H1 (cell line): ENCODE measurements at regions not wholly inside any gene's neighbourhood (a gene's known extent, or its start where the extent isn't known, plus 50 kb on each side); places are given as distances from the start of the nearest gene placed in this dataset.

Experiments
- EZH2 ChIP-seq: fragments of 200-600 bp; sonication (generic); IDR thresholded peaks from 2 replicates; pipeline ENCODE4 v1.7.1; 2012; ENCODE audit warnings: low read depth, mild to moderate bottlenecking, moderate library complexity, low read length, inconsistent platforms; ENCODE audit not compliant: severe bottlenecking
- GTF2F1 ChIP-seq: IDR thresholded peaks from 2 replicates; pipeline ENCODE4 v1.6.1; 2012; ENCODE audit warnings: low read depth, low read length, improper control_type of control experiment, borderline replicate concordance
- SIX5 ChIP-seq: IDR thresholded peaks from 2 replicates; pipeline ENCODE4 v1.6.1; 2011; ENCODE audit warnings: mild to moderate bottlenecking, low read depth, low read length
- SUZ12 ChIP-seq: fragments of 200-600 bp; sonication (generic); IDR thresholded peaks from 2 replicates; pipeline ENCODE4 v1.6.1; 2012; ENCODE audit warnings: mild to moderate bottlenecking, inconsistent platforms, low read length, moderate library complexity, mixed read lengths
- TAF7 ChIP-seq: optimal IDR thresholded peaks from 2 replicates; pipeline ENCODE3; 2011; ENCODE audit warnings: low read depth, mild to moderate bottlenecking, inconsistent platforms, low read length, moderate library complexity, borderline replicate concordance
- TF ChIP-seq, protein P1 (sequence below): fragments of 300-600 bp; sonication (generic); IDR thresholded peaks from 2 replicates; pipeline ENCODE4 v1.7.1; 2012; ENCODE audit warnings: low read length, moderate library complexity, mild to moderate bottlenecking, inconsistent platforms; ENCODE audit not compliant: insufficient replicate concordance
- TF ChIP-seq, protein P2 (sequence below): IDR thresholded peaks from 2 replicates; pipeline ENCODE4 v1.6.1; 2012; ENCODE audit warnings: inconsistent platforms
- TF ChIP-seq, protein P3 (sequence below): IDR thresholded peaks from 2 replicates; pipeline ENCODE4 v1.6.1; 2011; ENCODE audit warnings: low read depth, mild to moderate bottlenecking, low read length; ENCODE audit not compliant: insufficient read depth

DNA sequence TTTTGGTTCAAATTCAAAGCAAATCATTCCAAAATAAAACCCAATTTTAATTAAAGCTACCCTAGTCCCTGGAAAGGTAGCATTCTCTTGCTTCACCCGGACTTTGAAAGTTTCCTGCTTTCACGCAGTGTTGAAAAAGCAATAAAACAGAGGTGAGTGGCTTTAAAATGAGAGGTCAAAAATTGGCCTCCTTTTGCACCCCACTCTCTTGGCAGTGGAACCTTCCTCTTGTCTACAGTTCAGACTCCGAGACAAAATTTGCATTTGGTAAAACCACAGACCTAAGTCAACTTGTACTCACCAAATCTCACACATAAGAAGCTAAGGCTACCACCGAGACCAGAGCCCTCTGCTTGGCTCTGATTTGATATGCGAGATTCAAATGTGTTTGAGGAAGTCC is 252.7 kb downstream of the TTLL7 start (continued):
- TF ChIP-seq, protein P1, sequence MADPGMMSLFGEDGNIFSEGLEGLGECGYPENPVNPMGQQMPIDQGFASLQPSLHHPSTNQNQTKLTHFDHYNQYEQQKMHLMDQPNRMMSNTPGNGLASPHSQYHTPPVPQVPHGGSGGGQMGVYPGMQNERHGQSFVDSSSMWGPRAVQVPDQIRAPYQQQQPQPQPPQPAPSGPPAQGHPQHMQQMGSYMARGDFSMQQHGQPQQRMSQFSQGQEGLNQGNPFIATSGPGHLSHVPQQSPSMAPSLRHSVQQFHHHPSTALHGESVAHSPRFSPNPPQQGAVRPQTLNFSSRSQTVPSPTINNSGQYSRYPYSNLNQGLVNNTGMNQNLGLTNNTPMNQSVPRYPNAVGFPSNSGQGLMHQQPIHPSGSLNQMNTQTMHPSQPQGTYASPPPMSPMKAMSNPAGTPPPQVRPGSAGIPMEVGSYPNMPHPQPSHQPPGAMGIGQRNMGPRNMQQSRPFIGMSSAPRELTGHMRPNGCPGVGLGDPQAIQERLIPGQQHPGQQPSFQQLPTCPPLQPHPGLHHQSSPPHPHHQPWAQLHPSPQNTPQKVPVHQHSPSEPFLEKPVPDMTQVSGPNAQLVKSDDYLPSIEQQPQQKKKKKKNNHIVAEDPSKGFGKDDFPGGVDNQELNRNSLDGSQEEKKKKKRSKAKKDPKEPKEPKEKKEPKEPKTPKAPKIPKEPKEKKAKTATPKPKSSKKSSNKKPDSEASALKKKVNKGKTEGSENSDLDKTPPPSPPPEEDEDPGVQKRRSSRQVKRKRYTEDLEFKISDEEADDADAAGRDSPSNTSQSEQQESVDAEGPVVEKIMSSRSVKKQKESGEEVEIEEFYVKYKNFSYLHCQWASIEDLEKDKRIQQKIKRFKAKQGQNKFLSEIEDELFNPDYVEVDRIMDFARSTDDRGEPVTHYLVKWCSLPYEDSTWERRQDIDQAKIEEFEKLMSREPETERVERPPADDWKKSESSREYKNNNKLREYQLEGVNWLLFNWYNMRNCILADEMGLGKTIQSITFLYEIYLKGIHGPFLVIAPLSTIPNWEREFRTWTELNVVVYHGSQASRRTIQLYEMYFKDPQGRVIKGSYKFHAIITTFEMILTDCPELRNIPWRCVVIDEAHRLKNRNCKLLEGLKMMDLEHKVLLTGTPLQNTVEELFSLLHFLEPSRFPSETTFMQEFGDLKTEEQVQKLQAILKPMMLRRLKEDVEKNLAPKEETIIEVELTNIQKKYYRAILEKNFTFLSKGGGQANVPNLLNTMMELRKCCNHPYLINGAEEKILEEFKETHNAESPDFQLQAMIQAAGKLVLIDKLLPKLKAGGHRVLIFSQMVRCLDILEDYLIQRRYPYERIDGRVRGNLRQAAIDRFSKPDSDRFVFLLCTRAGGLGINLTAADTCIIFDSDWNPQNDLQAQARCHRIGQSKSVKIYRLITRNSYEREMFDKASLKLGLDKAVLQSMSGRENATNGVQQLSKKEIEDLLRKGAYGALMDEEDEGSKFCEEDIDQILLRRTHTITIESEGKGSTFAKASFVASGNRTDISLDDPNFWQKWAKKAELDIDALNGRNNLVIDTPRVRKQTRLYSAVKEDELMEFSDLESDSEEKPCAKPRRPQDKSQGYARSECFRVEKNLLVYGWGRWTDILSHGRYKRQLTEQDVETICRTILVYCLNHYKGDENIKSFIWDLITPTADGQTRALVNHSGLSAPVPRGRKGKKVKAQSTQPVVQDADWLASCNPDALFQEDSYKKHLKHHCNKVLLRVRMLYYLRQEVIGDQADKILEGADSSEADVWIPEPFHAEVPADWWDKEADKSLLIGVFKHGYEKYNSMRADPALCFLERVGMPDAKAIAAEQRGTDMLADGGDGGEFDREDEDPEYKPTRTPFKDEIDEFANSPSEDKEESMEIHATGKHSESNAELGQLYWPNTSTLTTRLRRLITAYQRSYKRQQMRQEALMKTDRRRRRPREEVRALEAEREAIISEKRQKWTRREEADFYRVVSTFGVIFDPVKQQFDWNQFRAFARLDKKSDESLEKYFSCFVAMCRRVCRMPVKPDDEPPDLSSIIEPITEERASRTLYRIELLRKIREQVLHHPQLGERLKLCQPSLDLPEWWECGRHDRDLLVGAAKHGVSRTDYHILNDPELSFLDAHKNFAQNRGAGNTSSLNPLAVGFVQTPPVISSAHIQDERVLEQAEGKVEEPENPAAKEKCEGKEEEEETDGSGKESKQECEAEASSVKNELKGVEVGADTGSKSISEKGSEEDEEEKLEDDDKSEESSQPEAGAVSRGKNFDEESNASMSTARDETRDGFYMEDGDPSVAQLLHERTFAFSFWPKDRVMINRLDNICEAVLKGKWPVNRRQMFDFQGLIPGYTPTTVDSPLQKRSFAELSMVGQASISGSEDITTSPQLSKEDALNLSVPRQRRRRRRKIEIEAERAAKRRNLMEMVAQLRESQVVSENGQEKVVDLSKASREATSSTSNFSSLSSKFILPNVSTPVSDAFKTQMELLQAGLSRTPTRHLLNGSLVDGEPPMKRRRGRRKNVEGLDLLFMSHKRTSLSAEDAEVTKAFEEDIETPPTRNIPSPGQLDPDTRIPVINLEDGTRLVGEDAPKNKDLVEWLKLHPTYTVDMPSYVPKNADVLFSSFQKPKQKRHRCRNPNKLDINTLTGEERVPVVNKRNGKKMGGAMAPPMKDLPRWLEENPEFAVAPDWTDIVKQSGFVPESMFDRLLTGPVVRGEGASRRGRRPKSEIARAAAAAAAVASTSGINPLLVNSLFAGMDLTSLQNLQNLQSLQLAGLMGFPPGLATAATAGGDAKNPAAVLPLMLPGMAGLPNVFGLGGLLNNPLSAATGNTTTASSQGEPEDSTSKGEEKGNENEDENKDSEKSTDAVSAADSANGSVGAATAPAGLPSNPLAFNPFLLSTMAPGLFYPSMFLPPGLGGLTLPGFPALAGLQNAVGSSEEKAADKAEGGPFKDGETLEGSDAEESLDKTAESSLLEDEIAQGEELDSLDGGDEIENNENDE = no peak
- TF ChIP-seq EZH2 (no peak), GTF2F1 (no peak), SUZ12 (no peak), TAF7 (no peak), SIX5 (no peak)
- TF ChIP-seq, protein P2, sequence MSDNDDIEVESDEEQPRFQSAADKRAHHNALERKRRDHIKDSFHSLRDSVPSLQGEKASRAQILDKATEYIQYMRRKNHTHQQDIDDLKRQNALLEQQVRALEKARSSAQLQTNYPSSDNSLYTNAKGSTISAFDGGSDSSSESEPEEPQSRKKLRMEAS = no peak
- TF ChIP-seq, protein P3, sequence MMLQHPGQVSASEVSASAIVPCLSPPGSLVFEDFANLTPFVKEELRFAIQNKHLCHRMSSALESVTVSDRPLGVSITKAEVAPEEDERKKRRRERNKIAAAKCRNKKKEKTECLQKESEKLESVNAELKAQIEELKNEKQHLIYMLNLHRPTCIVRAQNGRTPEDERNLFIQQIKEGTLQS = no peak
- TF ChIP-seq, all 59 proteins: peak for 0
